ENCODE measurements at regions not wholly inside any gene's neighbourhood (a gene's known extent, or its start where the extent isn't known, plus 50 kb on each side); places are given as distances from the start of the nearest gene placed in this dataset.

DNA sequence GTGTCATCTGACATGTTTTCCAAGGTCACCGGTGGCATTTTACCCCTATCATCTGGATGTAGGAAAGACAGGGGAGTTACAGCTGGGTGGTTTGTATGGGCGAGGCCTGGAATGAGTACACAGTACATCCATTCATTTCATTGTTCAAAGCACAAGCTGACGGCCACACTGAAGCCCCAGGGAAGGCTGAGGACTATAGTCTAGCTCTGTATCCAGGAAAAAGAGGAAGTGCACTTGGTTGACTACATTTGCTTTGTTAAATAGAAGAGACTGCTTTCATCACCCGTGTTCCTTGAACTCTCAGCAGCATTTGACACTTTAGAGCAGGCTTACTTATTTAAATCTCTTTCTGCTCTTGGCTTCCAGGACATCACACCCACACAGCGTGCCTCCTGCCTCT, 1041.0 kb upstream of the TENM3 start:
- no peak for DNase-seq
- Histone ChIP-seq H3K9me3 (ENCODE audit: severe bottlenecking) (no peaks in the 10 kb centered on the region), H3K27ac (no peak overlapping the region), H3K4me3 (ENCODE audit: low read depth, low read length) (no peak overlapping the region), H3K36me3 (no peaks in the 10 kb centered on the region), H3K27me3 (ENCODE audit: insufficient read depth, low read depth, severe bottlenecking) (no peaks in the 10 kb centered on the region)
- TF ChIP-seq, protein P1, sequence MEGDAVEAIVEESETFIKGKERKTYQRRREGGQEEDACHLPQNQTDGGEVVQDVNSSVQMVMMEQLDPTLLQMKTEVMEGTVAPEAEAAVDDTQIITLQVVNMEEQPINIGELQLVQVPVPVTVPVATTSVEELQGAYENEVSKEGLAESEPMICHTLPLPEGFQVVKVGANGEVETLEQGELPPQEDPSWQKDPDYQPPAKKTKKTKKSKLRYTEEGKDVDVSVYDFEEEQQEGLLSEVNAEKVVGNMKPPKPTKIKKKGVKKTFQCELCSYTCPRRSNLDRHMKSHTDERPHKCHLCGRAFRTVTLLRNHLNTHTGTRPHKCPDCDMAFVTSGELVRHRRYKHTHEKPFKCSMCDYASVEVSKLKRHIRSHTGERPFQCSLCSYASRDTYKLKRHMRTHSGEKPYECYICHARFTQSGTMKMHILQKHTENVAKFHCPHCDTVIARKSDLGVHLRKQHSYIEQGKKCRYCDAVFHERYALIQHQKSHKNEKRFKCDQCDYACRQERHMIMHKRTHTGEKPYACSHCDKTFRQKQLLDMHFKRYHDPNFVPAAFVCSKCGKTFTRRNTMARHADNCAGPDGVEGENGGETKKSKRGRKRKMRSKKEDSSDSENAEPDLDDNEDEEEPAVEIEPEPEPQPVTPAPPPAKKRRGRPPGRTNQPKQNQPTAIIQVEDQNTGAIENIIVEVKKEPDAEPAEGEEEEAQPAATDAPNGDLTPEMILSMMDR (IDR thresholded peaks at IDR 0.05; ENCODE audit: low read depth, low read length): no peak

DNA sequence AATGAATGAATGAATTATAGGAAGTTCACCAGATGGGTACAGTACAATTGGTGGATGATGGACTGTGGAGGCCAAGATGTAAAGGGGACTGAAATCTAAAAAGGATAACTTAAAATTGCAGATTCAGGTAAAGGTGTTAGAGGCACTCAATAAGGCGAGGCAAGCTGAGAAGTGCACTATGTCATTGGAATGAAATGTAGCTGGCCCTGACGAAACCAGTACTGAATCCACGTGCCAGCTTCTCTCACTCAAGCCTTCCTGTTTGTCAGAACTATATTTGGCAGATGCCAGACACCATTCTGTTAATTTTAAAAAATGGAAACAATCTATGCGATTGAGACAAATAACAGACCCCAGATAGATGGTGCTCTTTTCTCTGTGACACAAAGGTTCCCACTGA, 1039.1 kb upstream of the TENM3 start:
- TF ChIP-seq, protein P1 (IDR thresholded peaks at IDR 0.05; ENCODE audit: low read depth, low read length): no peak
- no peak for DNase-seq
- no peak overlapping the region for H3K27ac ChIP-seq
- no peaks in the 10 kb centered on the region for H3K27me3 ChIP-seq (ENCODE audit: insufficient read depth, low read depth, severe bottlenecking)
- H3K4me3 ChIP-seq (ENCODE audit: low read depth, low read length): no peak overlapping the region
- H3K9me3 ChIP-seq (ENCODE audit: severe bottlenecking): no peaks in the 10 kb centered on the region
- H3K36me3 ChIP-seq: no peaks in the 10 kb centered on the region

GRCh38 chr4:181213551-181213950, 1029.7 kb upstream of the TENM3 start:
- H3K27me3 ChIP-seq (ENCODE audit: insufficient read depth, low read depth, severe bottlenecking): no peaks in the 10 kb centered on the region
- no peak overlapping the region for H3K4me3 ChIP-seq (ENCODE audit: low read depth, low read length)
- no peaks in the 10 kb centered on the region for H3K9me3 ChIP-seq (ENCODE audit: severe bottlenecking)
- H3K36me3 ChIP-seq: no peaks in the 10 kb centered on the region
- no peak overlapping the region for H3K27ac ChIP-seq
- DNase-seq: no peak
- TF ChIP-seq, protein P1 (IDR thresholded peaks at IDR 0.05; ENCODE audit: low read depth, low read length): no peak

DNA sequence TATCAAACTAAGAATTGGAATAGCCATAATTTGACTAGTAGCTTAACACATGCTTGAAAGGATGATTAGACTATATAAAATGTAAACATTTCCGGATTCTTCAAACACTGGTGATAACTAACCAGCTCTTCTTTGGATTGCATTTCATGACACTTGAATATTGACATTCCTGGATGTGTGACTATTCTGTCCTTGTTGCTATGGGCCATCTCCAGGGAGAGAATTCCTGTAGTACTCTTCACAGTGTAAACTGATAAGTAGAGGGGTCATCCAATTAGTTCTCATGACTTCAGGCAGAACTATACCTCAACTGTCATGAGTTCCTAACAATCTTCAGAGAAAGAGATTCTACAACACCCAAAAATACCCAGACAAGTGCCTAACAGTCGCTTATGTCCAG, 1026.7 kb upstream of the TENM3 start:
- DNase-seq: no peak
- Histone ChIP-seq H3K27me3 (ENCODE audit: insufficient read depth, low read depth, severe bottlenecking) (no peaks in the 10 kb centered on the region), H3K36me3 (no peaks in the 10 kb centered on the region), H3K27ac (no peak overlapping the region), H3K9me3 (ENCODE audit: severe bottlenecking) (no peaks in the 10 kb centered on the region), H3K4me3 (ENCODE audit: low read depth, low read length) (no peak overlapping the region)
- TF ChIP-seq, protein P1 (IDR thresholded peaks at IDR 0.05; ENCODE audit: low read depth, low read length): no peak

DNA sequence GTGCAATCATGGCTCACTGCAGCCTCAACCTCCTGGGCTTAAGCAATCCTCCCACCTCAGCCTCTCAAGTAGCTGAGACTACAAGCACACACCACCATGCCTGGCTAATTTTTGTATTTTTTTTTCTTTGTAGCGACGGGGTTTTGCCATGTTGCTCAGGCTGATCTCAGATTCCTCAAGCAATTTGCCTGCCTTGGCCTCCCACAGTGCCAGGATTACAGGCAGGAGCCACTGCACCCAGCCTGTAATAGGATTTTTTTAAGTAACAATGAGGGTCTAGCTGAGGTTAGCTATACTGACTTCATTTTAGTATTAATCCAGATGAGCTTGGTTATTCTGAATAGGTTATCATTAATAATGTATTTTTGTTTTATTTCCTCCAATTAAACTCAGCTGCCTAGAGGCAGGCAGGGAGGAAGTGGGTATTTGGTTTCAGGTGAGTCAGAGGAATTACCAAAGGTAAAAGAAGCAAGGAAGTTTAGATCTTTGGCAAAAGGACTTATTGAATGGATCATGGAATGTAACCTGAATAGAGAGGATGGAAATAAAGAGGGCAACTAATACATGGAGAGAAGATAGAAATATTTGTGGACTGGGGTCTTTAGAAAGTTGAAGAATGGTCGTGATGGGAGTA, 1023.3 kb upstream of the TENM3 start:
- Histone ChIP-seq H3K27me3 (ENCODE audit: insufficient read depth, low read depth, severe bottlenecking) (peaks cover 2% of the 10 kb centered on the region), H3K9me3 (ENCODE audit: severe bottlenecking) (no peaks in the 10 kb centered on the region), H3K36me3 (no peaks in the 10 kb centered on the region), H3K27ac (no peak overlapping the region), H3K4me3 (ENCODE audit: low read depth, low read length) (no peak overlapping the region)
- no peak for DNase-seq
- TF ChIP-seq, protein P1 (IDR thresholded peaks at IDR 0.05; ENCODE audit: low read depth, low read length): no peak

GRCh38 chr4:181224852-181225251, 1018.4 kb upstream of the TENM3 start:
- Histone ChIP-seq H3K9me3 (ENCODE audit: severe bottlenecking) (no peaks in the 10 kb centered on the region), H3K36me3 (no peaks in the 10 kb centered on the region), H3K27ac (no peak overlapping the region), H3K27me3 (ENCODE audit: insufficient read depth, low read depth, severe bottlenecking) (peaks cover 2% of the 10 kb centered on the region), H3K4me3 (ENCODE audit: low read depth, low read length) (no peak overlapping the region)
- TF ChIP-seq, protein P1 (IDR thresholded peaks at IDR 0.05; ENCODE audit: low read depth, low read length): no peak
- no peak for DNase-seq
